GM18858 (cell line): ENCODE measurements at regions not wholly inside any gene's neighbourhood (a gene's known extent, or its start where the extent isn't known, plus 50 kb on each side); places are given as distances from the start of the nearest gene placed in this dataset.

Experiments
- ATAC-seq: cut with Tn5 transposase; IDR thresholded peaks from one replicate; pipeline ENCODE4 v1.9.1; 2021; ENCODE audit not compliant: unreplicated experiment

GRCh38 chr2:62305421-62306176, 109.7 kb downstream of the B3GNT2 start:
- ATAC-seq: no peak

- ATAC-seq: no peak
Observed at GRCh38 chr2:62304429-62305417, 108.8 kb downstream of the B3GNT2 start.

- ATAC-seq: peak; percentile 24
Observed at GRCh38 chr2:62303788-62304187, 107.9 kb downstream of the B3GNT2 start.

GRCh38 chr2:62302631-62303435, 106.9 kb downstream of the B3GNT2 start:
- no peak for ATAC-seq

GRCh38 chr2:62300925-62301324, 105.0 kb downstream of the B3GNT2 start:
- no peak for ATAC-seq

GRCh38 chr2:62297624-62298010, 101.7 kb downstream of the B3GNT2 start:
- ATAC-seq: no peak

GRCh38 chr2:62296832-62297623, 101.1 kb downstream of the B3GNT2 start:
- no peak for ATAC-seq

- ATAC-seq: no peak
Observed at GRCh38 chr2:62296034-62296831, 100.3 kb downstream of the B3GNT2 start.

GRCh38 chr2:62293490-62294271, 97.8 kb downstream of the B3GNT2 start:
- ATAC-seq: no peak

GRCh38 chr2:62293151-62293489, 97.2 kb downstream of the B3GNT2 start:
- no peak for ATAC-seq

GRCh38 chr2:62292190-62292589, 96.3 kb downstream of the B3GNT2 start:
- no peak for ATAC-seq

- ATAC-seq: no peak
Observed at GRCh38 chr2:62291517-62292137, 95.7 kb downstream of the B3GNT2 start.

- no peak for ATAC-seq
Observed at GRCh38 chr2:62291052-62291451, 95.1 kb downstream of the B3GNT2 start.

- ATAC-seq: peak; percentile 74
Observed at GRCh38 chr2:62287899-62288880, 92.3 kb downstream of the B3GNT2 start.

GRCh38 chr2:62287282-62287681, 91.4 kb downstream of the B3GNT2 start:
- no peak for ATAC-seq

GRCh38 chr2:62286089-62286785, 90.3 kb downstream of the B3GNT2 start:
- no peak for ATAC-seq

GRCh38 chr2:62284980-62285379, 89.1 kb downstream of the B3GNT2 start:
- no peak for ATAC-seq
